H1 (cell line): ENCODE measurements at regions not wholly inside any gene's neighbourhood (a gene's known extent, or its start where the extent isn't known, plus 50 kb on each side); places are given as distances from the start of the nearest gene placed in this dataset.

Experiments
- CTCF ChIA-PET: fragments of 300-600 bp; sonication (Branson Sonifier 250); formaldehyde crosslinking; loops from one replicate; lab custom pipeline; 2021; ENCODE audit not compliant: partially characterized antibody; lab: Charles Lee
- POLR2A ChIA-PET: fragments of 300-600 bp; sonication (Branson Sonifier 250); formaldehyde crosslinking; loops from one replicate; lab custom pipeline; 2021; ENCODE audit warnings: inconsistent platforms; ENCODE audit not compliant: partially characterized antibody; lab: Charles Lee
- DNase-seq, 2 experiments: peaks; one replicate each; pipeline versions ENCODE4 v3.0.0 to v3.0.0-alpha.2; 2010 to 2022; ENCODE audit warnings: low spot score in 2 of 2, low read depth in 1 of 2, mixed read lengths in 1 of 2
- FAIRE-seq: peaks from 2 replicates; lab custom pipeline; 2011; peaks lifted over from hg19 to GRCh38; lab: Jason Lieb, UNC
- H2AFZ ChIP-seq: 2 replicates; pipeline ENCODE4 v1.8.1; 2012; ENCODE audit warnings: low read length, inconsistent platforms
- H2AK5ac ChIP-seq: 2 replicates; pipeline ENCODE4 v1.6.1; 2013; ENCODE audit warnings: low read depth, low read length
- H2BK120ac ChIP-seq: replicated peaks from 2 replicates; pipeline ENCODE3; 2013; ENCODE audit warnings: low read depth, low read length, inconsistent platforms
- H2BK12ac ChIP-seq: 2 replicates; pipeline ENCODE4 v1.6.1; 2013; ENCODE audit warnings: low read depth, low read length
- H2BK15ac ChIP-seq: 2 replicates; pipeline ENCODE4 v1.6.1; 2013; ENCODE audit warnings: low read length
- H2BK20ac ChIP-seq: 2 replicates; pipeline ENCODE4 v1.6.1; 2013; ENCODE audit warnings: low read length
- H2BK5ac ChIP-seq: 2 replicates; pipeline ENCODE4 v1.6.1; 2013; ENCODE audit warnings: low read depth, low read length
- H3K14ac ChIP-seq: 2 replicates; pipeline ENCODE4 v1.6.1; 2013; ENCODE audit warnings: inconsistent platforms; ENCODE audit not compliant: insufficient read length
- H3K18ac ChIP-seq: 2 replicates; pipeline ENCODE4 v1.6.1; 2013; ENCODE audit warnings: low read length; ENCODE audit errors: extremely low read depth
- H3K23ac ChIP-seq: 2 replicates; pipeline ENCODE4 v1.6.1; 2013; ENCODE audit warnings: inconsistent platforms; ENCODE audit not compliant: insufficient read length
- H3K23me2 ChIP-seq: 2 replicates; pipeline ENCODE4 v1.6.1; 2013; ENCODE audit warnings: low read depth, low read length
- H3K27ac ChIP-seq: 2 replicates; pipeline ENCODE4 v1.6.1; 2011; ENCODE audit warnings: low read depth, low read length, inconsistent platforms
- H3K27me3 ChIP-seq, 4 experiments: replicated peaks in 1 of 4; 1 replicate in 1 of 4; 2 replicates in 3 of 4; pipeline versions ENCODE4 v1.6.1 to v1.8.1; 2011 to 2013; ENCODE audit warnings: low read length in 3 of 4, mild to moderate bottlenecking in 3 of 4, inconsistent platforms in 2 of 4, mixed read lengths in 2 of 4, moderate library complexity in 1 of 4; ENCODE audit not compliant: control insufficient read depth in 3 of 4, insufficient read depth in 3 of 4; ENCODE audit errors: extremely low read depth in 1 of 4
- H3K36me3 ChIP-seq, 4 experiments: 2 replicates each; pipeline versions ENCODE4 v1.6.1 to v1.8.1; 2011 to 2013; ENCODE audit warnings: mild to moderate bottlenecking in 4 of 4, low read length in 3 of 4, moderate library complexity in 2 of 4, control low read depth in 1 of 4, inconsistent platforms in 1 of 4; ENCODE audit not compliant: insufficient read depth in 4 of 4, control insufficient read depth in 2 of 4
- H3K4ac ChIP-seq: replicated peaks from 2 replicates; pipeline ENCODE3; 2013; ENCODE audit warnings: low read length, low read depth, mixed read lengths, inconsistent platforms; ENCODE audit not compliant: insufficient read length
- H3K4me1 ChIP-seq, 4 experiments: replicated peaks in 1 of 4; 1 replicate in 1 of 4; 2 replicates in 3 of 4; pipeline versions ENCODE4 v1.6.1 to v1.8.1; 2011 to 2013; ENCODE audit warnings: low read length in 3 of 4, inconsistent platforms in 2 of 4, mixed read lengths in 1 of 4; ENCODE audit not compliant: insufficient read depth in 4 of 4, control insufficient read depth in 3 of 4
- H3K4me2 ChIP-seq, 2 experiments: 2 replicates each; pipeline versions ENCODE4 v1.6.1 to v1.8.1; 2011 to 2013; ENCODE audit warnings: low read depth in 2 of 2, low read length in 2 of 2, control low read depth in 1 of 2, inconsistent platforms in 1 of 2, mild to moderate bottlenecking in 1 of 2; ENCODE audit not compliant: insufficient read depth in 1 of 2
- H3K4me3 ChIP-seq, 4 experiments: fragments of 200-600, 300-600 bp in 1 of 4; sonication (generic), shearing (Covaris generic), sonication (Bioruptor Twin) in 1 of 4; 2 replicates each; pipeline versions ENCODE4 v1.5.1 to v1.8.1; 2011 to 2016; ENCODE audit warnings: low read length in 4 of 4, low read depth in 3 of 4, control low read depth in 2 of 4, inconsistent platforms in 2 of 4, mild to moderate bottlenecking in 2 of 4, mixed read lengths in 1 of 4, moderate library complexity in 1 of 4; ENCODE audit not compliant: insufficient read depth in 2 of 4; ENCODE audit errors: extremely low read depth in 1 of 4
- H3K56ac ChIP-seq: replicated peaks from 2 replicates; pipeline ENCODE3; 2013; ENCODE audit warnings: low read depth, mild to moderate bottlenecking, mixed read lengths, low read length, inconsistent platforms; ENCODE audit not compliant: insufficient read length
- H3K79me1 ChIP-seq: 2 replicates; pipeline ENCODE4 v1.6.1; 2013; ENCODE audit warnings: low read depth, low read length, control low read depth
- H3K79me2 ChIP-seq, 2 experiments: 2 replicates each; pipeline versions ENCODE4 v1.6.1 to v1.8.1; 2012 to 2013; ENCODE audit warnings: low read length in 2 of 2, mild to moderate bottlenecking in 2 of 2, inconsistent platforms in 1 of 2; ENCODE audit not compliant: insufficient read depth in 2 of 2, control insufficient read depth in 1 of 2
- H3K9ac ChIP-seq, 4 experiments: replicated peaks in 1 of 4; 1 replicate in 1 of 4; 2 replicates in 3 of 4; pipeline versions ENCODE4 v1.6.1 to v1.8.1; 2011 to 2013; ENCODE audit warnings: low read depth in 3 of 4, low read length in 3 of 4, control low read depth in 2 of 4, mild to moderate bottlenecking in 2 of 4, moderate library complexity in 2 of 4, inconsistent platforms in 1 of 4; ENCODE audit errors: extremely low read depth in 1 of 4
- H3K9me3 ChIP-seq, 2 experiments: 2 replicates each; pipeline versions ENCODE4 v1.6.1 to v1.8.1; 2012 to 2013; ENCODE audit warnings: mild to moderate bottlenecking in 2 of 2, moderate library complexity in 2 of 2, control low read depth in 1 of 2, inconsistent platforms in 1 of 2, low read depth in 1 of 2, low read length in 1 of 2, mixed read lengths in 1 of 2; ENCODE audit not compliant: insufficient read depth in 2 of 2
- H4K20me1 ChIP-seq, 2 experiments: replicated peaks in 1 of 2; 2 replicates each; pipeline versions ENCODE3 to v1.8.1; 2011 to 2013; ENCODE audit warnings: inconsistent platforms in 2 of 2, low read length in 2 of 2, mild to moderate bottlenecking in 1 of 2; ENCODE audit not compliant: insufficient read depth in 2 of 2, control insufficient read depth in 1 of 2
- H4K5ac ChIP-seq: 2 replicates; pipeline ENCODE4 v1.6.1; 2013; ENCODE audit warnings: low read length, low read depth, mixed read lengths, inconsistent platforms; ENCODE audit not compliant: insufficient read length
- H4K8ac ChIP-seq: 2 replicates; pipeline ENCODE4 v1.8.0; 2013; ENCODE audit warnings: mild to moderate bottlenecking, moderate library complexity, low read length, inconsistent platforms; ENCODE audit not compliant: insufficient read depth; ENCODE audit errors: extremely low read depth
- H4K91ac ChIP-seq: replicated peaks from 2 replicates; pipeline ENCODE3; 2013; ENCODE audit warnings: low read length, mixed read lengths, inconsistent platforms; ENCODE audit not compliant: insufficient read length
- BCL11A ChIP-seq, 2 experiments: IDR thresholded peaks; one replicate each; pipeline ENCODE4 v1.6.1; 2011; ENCODE audit warnings: low read depth in 2 of 2, low read length in 2 of 2, mild to moderate bottlenecking in 2 of 2
- BRCA1 ChIP-seq: IDR thresholded peaks from 2 replicates; pipeline ENCODE4 v1.6.1; 2012; ENCODE audit warnings: low read depth, low read length, improper control_type of control experiment
- CHD2 ChIP-seq: IDR thresholded peaks from 2 replicates; pipeline ENCODE4 v1.6.1; 2012; ENCODE audit warnings: low read length, improper control_type of control experiment
- POU5F1 ChIP-seq: IDR thresholded peaks from 2 replicates; pipeline ENCODE4 v1.6.1; 2011; ENCODE audit warnings: low read depth, mild to moderate bottlenecking, low read length, moderate library complexity
- SAP30 ChIP-seq: fragments of 300-600 bp; sonication (generic); IDR thresholded peaks from 2 replicates; pipeline ENCODE4 v1.7.1; 2012; ENCODE audit warnings: low read length, moderate library complexity, mild to moderate bottlenecking, inconsistent platforms; ENCODE audit not compliant: insufficient read depth, insufficient replicate concordance
- SP1 ChIP-seq: IDR thresholded peaks from 2 replicates; pipeline ENCODE4 v1.6.1; 2011; ENCODE audit warnings: low read depth, low read length
- SRF ChIP-seq: IDR thresholded peaks from 2 replicates; pipeline ENCODE4 v1.6.1; 2011; ENCODE audit warnings: mild to moderate bottlenecking, low read depth, low read length, moderate library complexity
- WGBS, 2 experiments: shearing (Covaris generic) in 1 of 2; methylation state at CpG; one replicate each; pipeline versions ENCODE4 v1.1.6 to v1.1.7; 2013 to 2015; ENCODE audit warnings: low lambda C conversion rate in 2 of 2, mixed read lengths in 2 of 2, inconsistent platforms in 1 of 2, low coverage in 1 of 2, missing lambda C conversion rate in 1 of 2; ENCODE audit not compliant: insufficient replicate concordance in 2 of 2, insufficient coverage in 1 of 2, insufficient read length in 1 of 2; ENCODE audit errors: extremely low coverage in 1 of 2, missing lambda C conversion rate in 1 of 2; 5-methylcytosine and 5-hydroxymethylcytosine counted together

DNA sequence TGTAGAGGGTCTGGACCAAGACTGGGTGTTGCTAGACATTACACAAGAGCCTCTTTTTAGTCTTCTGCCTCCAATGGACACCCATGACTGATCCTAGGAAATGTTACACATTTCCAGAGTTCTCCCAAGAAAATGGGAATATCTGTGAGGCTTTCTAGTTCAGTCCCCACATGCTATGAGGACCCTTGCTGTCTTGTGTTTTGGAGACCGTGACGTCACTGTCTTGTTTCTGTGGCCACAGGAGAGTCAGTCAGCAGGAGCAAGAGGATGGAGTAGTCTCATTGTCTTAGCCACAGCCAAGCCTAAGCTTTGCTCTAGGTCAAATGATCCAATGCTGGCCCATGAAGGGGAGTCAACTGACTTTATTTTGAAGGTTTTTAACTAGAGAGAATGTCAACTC, 820.1 kb upstream of the RBFOX1 start:
- WGBS, 2 experiments, result 94% methylated on average over 2 of the region's 2 CpGs; no CpG with 5 or more reads in 1 of the 2 experiments
- Histone ChIP-seq H4K91ac (no peak overlapping the region), H3K23ac (no peak overlapping the region), H2BK12ac (no peak overlapping the region), H2AK5ac (no peak overlapping the region), H3K18ac (no peak overlapping the region), H3K4ac (no peak overlapping the region), H3K14ac (no peak overlapping the region), H3K4me3 (no peak overlapping the region), H3K27me3 (no peaks in the 10 kb centered on the region), H3K4me1 (no peaks in the 10 kb centered on the region), H3K56ac (no peak overlapping the region), H2BK5ac (no peak overlapping the region), H3K36me3 (no peaks in the 10 kb centered on the region), H4K8ac (no peak overlapping the region), H3K4me2 (no peak overlapping the region), H3K27ac (no peak overlapping the region), H3K9ac (no peak overlapping the region), H2BK15ac (no peak overlapping the region), H2BK20ac (no peak overlapping the region), H3K79me2 (no peaks in the 10 kb centered on the region), H2BK120ac (no peak overlapping the region), H4K20me1 (no peaks in the 10 kb centered on the region), H4K5ac (no peak overlapping the region), H2AFZ (no peak overlapping the region), H3K23me2 (no peaks in the 10 kb centered on the region), H3K9me3 (no peaks in the 10 kb centered on the region), H3K79me1 (no peaks in the 10 kb centered on the region)
- FAIRE-seq, result no peak
- no peak for DNase-seq
- ChIA-PET POLR2A (no interaction called here), CTCF (no interaction called here)
- TF ChIP-seq BRCA1, result no peak
- no peak for TF ChIP-seq BCL11A (IDR thresholded peaks at IDR 0.05; ENCODE audit: low read depth in 2 of 2, low read length in 2 of 2)
- TF ChIP-seq CHD2, result no peak
- TF ChIP-seq SP1, result no peak
- TF ChIP-seq POU5F1, result no peak
- TF ChIP-seq SRF, result no peak
- no peak for TF ChIP-seq SAP30
